Muscle of arm (tissue), 1 donor: ENCODE measurements at regions not wholly inside any gene's neighbourhood (a gene's known extent, or its start where the extent isn't known, plus 50 kb on each side); places are given as distances from the start of the nearest gene placed in this dataset.
"Not testable (repeated sequence)": the region's sequence is repeated elsewhere in the genome, so short reads cannot be mapped to it uniquely, and the experiment has no call there.

ENCODE experiments used
- DNase-seq: peaks from one replicate; pipeline ENCODE4 v3.0.0-alpha.2; 2013

GRCh38 chr12:74370608-74371216 is 166.9 kb upstream of the ATXN7L3B start:
- DNase-seq = no peak

GRCh38 chr12:74379114-74379513 is 158.5 kb upstream of the ATXN7L3B start:
- DNase-seq = no peak

GRCh38 chr12:74381958-74382357 is 155.7 kb upstream of the ATXN7L3B start:
- peak; percentile 7 for DNase-seq

- no peak for DNase-seq
Measured at GRCh38 chr12:74382983-74383382, 154.7 kb upstream of the ATXN7L3B start.

GRCh38 chr12:74391283-74391682 is 146.4 kb upstream of the ATXN7L3B start:
- no peak for DNase-seq

GRCh38 chr12:74393272-74393671 is 144.4 kb upstream of the ATXN7L3B start:
- no peak for DNase-seq

- DNase-seq = no peak
Measured at GRCh38 chr12:74394647-74395046, 143.0 kb upstream of the ATXN7L3B start.

GRCh38 chr12:74401035-74401434 is 136.6 kb upstream of the ATXN7L3B start:
- no peak for DNase-seq

GRCh38 chr12:74401966-74402365 is 135.7 kb upstream of the ATXN7L3B start:
- no peak for DNase-seq

- DNase-seq = not testable (repeated sequence)
Measured at GRCh38 chr12:74403221-74403470, 134.5 kb upstream of the ATXN7L3B start.

GRCh38 chr12:74408601-74409166 is 129.0 kb upstream of the ATXN7L3B start:
- no peak for DNase-seq

GRCh38 chr12:74412606-74413230 is 124.9 kb upstream of the ATXN7L3B start:
- DNase-seq = no peak

GRCh38 chr12:74415633-74416032 is 122.0 kb upstream of the ATXN7L3B start:
- no peak for DNase-seq

GRCh38 chr12:74418573-74418972 is 119.1 kb upstream of the ATXN7L3B start:
- DNase-seq = no peak

GRCh38 chr12:74424778-74425177 is 112.9 kb upstream of the ATXN7L3B start:
- no peak for DNase-seq

GRCh38 chr12:74426091-74426490 is 111.5 kb upstream of the ATXN7L3B start:
- no peak for DNase-seq

- no peak for DNase-seq
Measured at GRCh38 chr12:74429535-74429934, 108.1 kb upstream of the ATXN7L3B start.

- no peak for DNase-seq
Measured at GRCh38 chr12:74431801-74432200, 105.8 kb upstream of the ATXN7L3B start.

- DNase-seq = no peak
Measured at GRCh38 chr12:74440469-74440868, 97.2 kb upstream of the ATXN7L3B start.

- no peak for DNase-seq
Measured at GRCh38 chr12:74441872-74442271, 95.8 kb upstream of the ATXN7L3B start.

- no peak for DNase-seq
Measured at GRCh38 chr12:74446466-74446865, 91.2 kb upstream of the ATXN7L3B start.

GRCh38 chr12:74449872-74450271 is 87.8 kb upstream of the ATXN7L3B start:
- DNase-seq = no peak

GRCh38 chr12:74454109-74454508 is 83.5 kb upstream of the ATXN7L3B start:
- DNase-seq = no peak

- no peak for DNase-seq
Measured at GRCh38 chr12:74455429-74455828, 82.2 kb upstream of the ATXN7L3B start.
